LNCaP clone FGC (cell line): ENCODE measurements at regions not wholly inside any gene's neighbourhood (a gene's known extent, or its start where the extent isn't known, plus 50 kb on each side); places are given as distances from the start of the nearest gene placed in this dataset.
"Not testable (repeated sequence)": the region's sequence is repeated elsewhere in the genome, so short reads cannot be mapped to it uniquely, and the experiment has no call there.

Experiments used
- DNase-seq: peaks from one replicate; pipeline ENCODE4 v3.0.0-alpha.2; 2011; ENCODE audit warnings: low read depth
- H3K4me3 ChIP-seq: 2 replicates; pipeline ENCODE4 v1.5.1; 2011; ENCODE audit warnings: mild to moderate bottlenecking, low read depth, low read length, control low read depth
- TF ChIP-seq, protein P1 (sequence below): IDR thresholded peaks from 2 replicates; pipeline ENCODE4 v1.5.1; 2012; ENCODE audit warnings: mild to moderate bottlenecking; ENCODE audit not compliant: control insufficient read depth, insufficient read depth; ENCODE audit errors: extremely low read depth

DNA sequence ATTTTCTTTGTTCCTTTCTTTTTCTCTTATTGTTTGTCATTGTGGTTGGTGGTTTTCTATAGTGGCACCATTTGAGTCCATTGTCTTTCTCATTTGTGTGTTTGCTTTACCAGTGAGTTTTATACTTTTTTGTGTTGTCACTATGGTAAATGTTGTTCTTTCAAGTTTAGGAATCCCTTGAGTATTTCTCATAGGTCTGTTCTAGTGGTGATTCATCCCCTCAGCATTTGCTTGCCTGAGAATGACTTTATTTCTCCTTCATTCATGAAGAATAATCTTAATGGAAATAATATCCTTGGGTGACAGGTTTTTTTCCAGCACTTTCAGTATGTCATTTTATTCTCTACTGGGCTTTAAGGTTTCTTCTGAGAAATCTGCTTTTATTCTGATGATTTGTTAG is 209.2 kb upstream of the ASCC3 start:
- TF ChIP-seq, protein P1, sequence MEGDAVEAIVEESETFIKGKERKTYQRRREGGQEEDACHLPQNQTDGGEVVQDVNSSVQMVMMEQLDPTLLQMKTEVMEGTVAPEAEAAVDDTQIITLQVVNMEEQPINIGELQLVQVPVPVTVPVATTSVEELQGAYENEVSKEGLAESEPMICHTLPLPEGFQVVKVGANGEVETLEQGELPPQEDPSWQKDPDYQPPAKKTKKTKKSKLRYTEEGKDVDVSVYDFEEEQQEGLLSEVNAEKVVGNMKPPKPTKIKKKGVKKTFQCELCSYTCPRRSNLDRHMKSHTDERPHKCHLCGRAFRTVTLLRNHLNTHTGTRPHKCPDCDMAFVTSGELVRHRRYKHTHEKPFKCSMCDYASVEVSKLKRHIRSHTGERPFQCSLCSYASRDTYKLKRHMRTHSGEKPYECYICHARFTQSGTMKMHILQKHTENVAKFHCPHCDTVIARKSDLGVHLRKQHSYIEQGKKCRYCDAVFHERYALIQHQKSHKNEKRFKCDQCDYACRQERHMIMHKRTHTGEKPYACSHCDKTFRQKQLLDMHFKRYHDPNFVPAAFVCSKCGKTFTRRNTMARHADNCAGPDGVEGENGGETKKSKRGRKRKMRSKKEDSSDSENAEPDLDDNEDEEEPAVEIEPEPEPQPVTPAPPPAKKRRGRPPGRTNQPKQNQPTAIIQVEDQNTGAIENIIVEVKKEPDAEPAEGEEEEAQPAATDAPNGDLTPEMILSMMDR = no peak
- DNase-seq = no peak
- H3K4me3 ChIP-seq = no peak overlapping the region

DNA sequence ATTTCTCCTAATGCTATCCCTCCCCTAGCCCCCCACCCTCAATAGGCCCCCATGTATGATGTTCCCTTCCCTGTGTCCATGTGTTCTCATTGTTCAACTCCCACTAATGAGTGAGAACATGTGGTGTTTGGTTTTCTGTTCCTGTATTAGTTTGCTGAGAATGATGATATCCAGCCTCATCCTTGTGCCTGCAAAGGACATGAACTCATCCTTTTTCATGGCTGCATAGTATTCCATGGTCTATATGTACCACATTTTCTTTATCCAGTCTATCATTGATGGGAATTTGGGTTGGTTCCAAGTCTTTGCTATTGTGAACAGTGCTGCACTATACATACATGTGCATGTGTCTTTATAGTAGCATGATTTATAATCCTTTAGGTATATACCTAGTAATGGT is 217.5 kb upstream of the ASCC3 start:
- not testable (repeated sequence) for DNase-seq, H3K4me3 ChIP-seq

DNA sequence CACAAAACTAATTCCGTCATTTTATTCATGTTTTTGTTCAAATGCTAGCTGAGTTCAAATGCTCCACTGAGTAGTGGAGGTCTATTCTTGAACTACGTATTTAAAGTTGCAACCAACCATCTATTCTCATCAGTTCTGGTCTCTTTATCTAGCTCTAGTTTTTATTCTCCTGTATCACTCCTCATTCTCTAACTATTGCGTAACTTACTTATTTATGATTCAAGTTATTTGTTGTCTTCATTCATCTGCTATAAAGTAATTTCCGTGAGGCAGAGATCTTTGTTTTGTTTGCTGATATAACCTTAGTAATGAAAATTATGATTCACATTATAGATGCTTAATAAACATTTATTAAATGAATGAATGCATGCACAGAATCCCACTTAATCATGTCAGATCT is 221.6 kb upstream of the ASCC3 start:
- DNase-seq = no peak
- TF ChIP-seq, protein P1 = no peak
- H3K4me3 ChIP-seq = no peak overlapping the region

DNA sequence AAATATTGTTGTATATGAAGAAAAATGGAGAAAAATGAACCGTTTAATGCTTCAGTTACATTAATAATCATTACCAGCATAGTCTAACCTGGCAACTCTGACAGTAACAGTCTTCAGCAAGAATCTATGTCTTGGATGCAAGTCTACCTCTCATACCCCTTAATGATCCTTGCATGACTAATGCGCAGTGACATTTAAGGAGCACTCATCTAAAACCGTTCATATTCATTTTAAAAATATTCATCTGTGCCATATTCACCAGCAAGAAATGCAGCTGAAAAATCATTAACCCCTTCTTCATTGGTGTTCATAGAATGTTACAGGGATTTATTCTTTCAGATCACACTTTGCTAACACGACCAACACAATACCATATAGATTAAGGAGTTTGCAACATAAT is 227.2 kb upstream of the ASCC3 start:
- H3K4me3 ChIP-seq = no peak overlapping the region
- no peak for DNase-seq
- TF ChIP-seq, protein P1 = no peak

GRCh38 chr6:101110814-101111213 is 229.7 kb upstream of the ASCC3 start:
- no peak for DNase-seq
- H3K4me3 ChIP-seq = no peak overlapping the region
- TF ChIP-seq, protein P1 = no peak

DNA sequence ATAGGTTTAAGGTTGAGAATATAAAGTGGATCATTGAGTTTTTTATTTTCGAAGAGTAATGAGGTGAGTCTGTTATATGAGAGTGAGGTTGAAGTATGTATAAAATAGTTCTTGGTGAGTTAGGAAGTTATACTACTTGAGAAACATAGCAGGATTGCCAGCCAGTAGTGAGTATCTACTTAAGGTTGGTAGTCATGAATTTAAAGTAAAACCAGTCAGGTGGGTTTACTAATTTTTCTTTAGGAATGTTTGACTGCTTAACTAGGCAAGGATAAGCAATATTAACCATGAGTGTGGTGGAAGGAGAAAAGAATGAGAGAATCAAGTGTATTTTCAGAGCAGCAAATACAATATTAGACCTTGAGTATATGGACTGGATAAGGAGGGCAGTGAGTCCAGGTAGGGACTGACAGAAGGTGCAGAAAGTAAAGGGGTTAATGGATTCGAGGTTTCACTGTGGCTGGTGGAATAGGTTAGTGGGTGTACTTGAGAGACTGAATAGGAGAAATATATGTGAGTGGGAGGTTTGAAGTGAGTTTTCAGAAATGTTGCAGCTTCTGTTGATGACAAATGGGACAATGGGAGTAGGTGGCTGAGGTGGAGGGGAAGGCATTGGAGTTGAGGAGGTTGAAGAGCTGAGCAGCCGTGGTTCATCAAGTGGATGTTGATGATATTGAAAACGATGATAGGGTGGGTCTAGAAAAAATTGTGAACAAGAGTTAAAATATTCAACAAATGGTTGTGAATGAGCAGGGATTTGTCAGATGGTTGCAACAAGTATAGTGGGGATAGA is 232.5 kb upstream of the ASCC3 start:
- TF ChIP-seq, protein P1 = no peak
- no peak overlapping the region for H3K4me3 ChIP-seq
- DNase-seq = no peak

- DNase-seq = peak; percentile 39
- TF ChIP-seq, protein P1 = peak; percentile 80
- H3K4me3 ChIP-seq = no peak overlapping the region
Measured at GRCh38 chr6:101114703-101115102, 233.6 kb upstream of the ASCC3 start.
